ENCODE measurements at regions not wholly inside any gene's neighbourhood (a gene's known extent, or its start where the extent isn't known, plus 50 kb on each side); places are given as distances from the start of the nearest gene placed in this dataset.
"Not testable (repeated sequence)": the region's sequence is repeated elsewhere in the genome, so short reads cannot be mapped to it uniquely, and the experiment has no call there.

- Histone ChIP-seq H3K9me3 (no peaks in the 10 kb centered on the region; the same call in 2 of the 3 replicates), H3K4me3 (no peak overlapping the region), H3K4me2 (no peak overlapping the region), H3K27ac (no peak overlapping the region), H3K4me1 (no peaks in the 10 kb centered on the region)
- POLR2A ChIA-PET = no interaction called here
- FAIRE-seq (no peak), DNase-seq (ENCODE audit: low read depth in 1 of 2, low spot score in 1 of 2) (no peak), ATAC-seq (no peak)
- TF ChIP-seq CHD2 (IDR thresholded peaks at IDR 0.05; ENCODE audit: low read length, partially characterized antibody) (no peak), NFE2L2 (conservative IDR thresholded peaks at IDR 0.05; ENCODE audit: low read length) (no peak), FOSL2 (IDR thresholded peaks at IDR 0.05) (no peak), FOSL2 (CRISPR knock-in tag; IDR thresholded peaks at IDR 0.05) (no peak), MAZ (IDR thresholded peaks at IDR 0.05; ENCODE audit: borderline replicate concordance, low read depth, low read length) (no peak), ZSCAN20 (CRISPR knock-in tag; IDR thresholded peaks at IDR 0.05) (no peak), JUNB (IDR thresholded peaks at IDR 0.05) (no peak), POLR2AphosphoS2 (conservative IDR thresholded peaks at IDR 0.05; ENCODE audit: low read length) (no peak), CHD4 (IDR thresholded peaks at IDR 0.05; ENCODE audit: borderline replicate concordance) (no peak), HOXB13 (CRISPR knock-in tag; IDR thresholded peaks at IDR 0.05; ENCODE audit: low read depth) (no peak), TFCP2L1 (CRISPR knock-in tag; IDR thresholded peaks at IDR 0.05) (no peak), HOXB5 (CRISPR knock-in tag; IDR thresholded peaks at IDR 0.05) (no peak), TP53 (CRISPR knock-in tag; IDR thresholded peaks at IDR 0.05) (no peak), RFX5 (IDR thresholded peaks at IDR 0.05) (no peak), CEBPB (IDR thresholded peaks at IDR 0.05) (no peak), RCOR1 (IDR thresholded peaks at IDR 0.05; ENCODE audit: low read depth, low read length) (no peak), KDM5A (IDR thresholded peaks at IDR 0.05) (no peak), SREBF2 (IDR thresholded peaks at IDR 0.05) (no peak)
- 50% methylated on average over 2 of the region's 2 CpGs for WGBS (ENCODE audit: missing lambda C conversion rate)
- CTCF ChIA-PET = no interaction called here
Observed at GRCh38 chrX:53824686-53825085, 138.2 kb upstream of the HUWE1 start.

GRCh38 chrX:53818115-53818514 lies 131.6 kb upstream of the HUWE1 start:
- H3K9me3 ChIP-seq; DNase-seq (ENCODE audit: low read depth in 1 of 2, low spot score in 1 of 2); H3K4me1 ChIP-seq; H3K4me2 ChIP-seq; ATAC-seq; H3K4me3 ChIP-seq; H3K27ac ChIP-seq; CTCF ChIA-PET; POLR2A ChIA-PET: not testable (repeated sequence)
- WGBS (ENCODE audit: missing lambda C conversion rate) = 80% methylated on average over 1 of the region's 1 CpG
- peak; percentile 98 for FAIRE-seq

GRCh38 chrX:53817548-53817947 lies 131.0 kb upstream of the HUWE1 start:
- DNase-seq (ENCODE audit: low read depth in 1 of 2, low spot score in 1 of 2) = no peak
- no peak overlapping the region for H3K27ac ChIP-seq
- H3K4me1 ChIP-seq = peaks cover 9% of the 10 kb centered on the region
- POLR2A ChIA-PET = no interaction called here
- FAIRE-seq = peak; percentile 78
- WGBS (ENCODE audit: missing lambda C conversion rate) = 32% methylated on average over 3 of the region's 3 CpGs
- no peak overlapping the region for H3K4me3 ChIP-seq
- H3K4me2 ChIP-seq = no peak overlapping the region
- H3K9me3 ChIP-seq = no peaks in the 10 kb centered on the region
- CTCF ChIA-PET = no interaction called here
- TF ChIP-seq PBX3 (IDR thresholded peaks at IDR 0.05) (no peak), USF2 (IDR thresholded peaks at IDR 0.05) (no peak), ZFP36 (IDR thresholded peaks at IDR 0.05; ENCODE audit: borderline replicate concordance, partially characterized antibody) (no peak), JUNB (IDR thresholded peaks at IDR 0.05) (no peak), NFE2L2 (conservative IDR thresholded peaks at IDR 0.05; ENCODE audit: low read length) (no peak), RARB (CRISPR knock-in tag; IDR thresholded peaks at IDR 0.05) (no peak), GATA3 (IDR thresholded peaks at IDR 0.05; ENCODE audit: borderline replicate concordance) (no peak), MAFK (IDR thresholded peaks at IDR 0.05; ENCODE audit: partially characterized antibody) (no peak), EHF (CRISPR knock-in tag; IDR thresholded peaks at IDR 0.05) (no peak), BHLHE40 (IDR thresholded peaks at IDR 0.05; ENCODE audit: low read depth, low read length) (no peak), CHD2 (IDR thresholded peaks at IDR 0.05; ENCODE audit: low read length, partially characterized antibody) (no peak)
- no peak for ATAC-seq
